Kidney glomerular epithelial cell (primary cell): ENCODE measurements at regions not wholly inside any gene's neighbourhood (a gene's known extent, or its start where the extent isn't known, plus 50 kb on each side); places are given as distances from the start of the nearest gene placed in this dataset.

ENCODE experiments used
- DNase-seq: peaks from one replicate; lab custom pipeline; 2025; lab: John Stamatoyannopoulos, UW

DNA sequence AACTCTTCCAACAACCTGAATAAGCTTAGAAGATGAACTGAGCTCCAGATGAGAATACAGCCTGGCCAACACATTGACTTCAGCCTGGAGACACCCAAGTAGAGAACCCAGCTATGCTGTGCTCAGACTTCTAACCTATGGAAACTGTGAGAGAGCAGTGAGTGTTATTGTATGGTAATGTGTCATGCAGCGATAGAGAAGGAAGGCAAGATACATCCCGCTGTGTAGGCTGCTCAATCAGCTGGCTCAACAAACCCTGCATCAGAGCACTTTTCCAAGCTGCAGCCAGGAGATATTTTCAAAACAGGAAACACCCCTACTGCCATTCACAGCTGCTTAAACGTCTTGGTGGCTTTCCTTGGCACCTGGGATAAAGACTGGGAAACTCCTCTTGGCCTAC lies 321.3 kb downstream of the SIPA1L2 start:
- DNase-seq: no peak

DNA sequence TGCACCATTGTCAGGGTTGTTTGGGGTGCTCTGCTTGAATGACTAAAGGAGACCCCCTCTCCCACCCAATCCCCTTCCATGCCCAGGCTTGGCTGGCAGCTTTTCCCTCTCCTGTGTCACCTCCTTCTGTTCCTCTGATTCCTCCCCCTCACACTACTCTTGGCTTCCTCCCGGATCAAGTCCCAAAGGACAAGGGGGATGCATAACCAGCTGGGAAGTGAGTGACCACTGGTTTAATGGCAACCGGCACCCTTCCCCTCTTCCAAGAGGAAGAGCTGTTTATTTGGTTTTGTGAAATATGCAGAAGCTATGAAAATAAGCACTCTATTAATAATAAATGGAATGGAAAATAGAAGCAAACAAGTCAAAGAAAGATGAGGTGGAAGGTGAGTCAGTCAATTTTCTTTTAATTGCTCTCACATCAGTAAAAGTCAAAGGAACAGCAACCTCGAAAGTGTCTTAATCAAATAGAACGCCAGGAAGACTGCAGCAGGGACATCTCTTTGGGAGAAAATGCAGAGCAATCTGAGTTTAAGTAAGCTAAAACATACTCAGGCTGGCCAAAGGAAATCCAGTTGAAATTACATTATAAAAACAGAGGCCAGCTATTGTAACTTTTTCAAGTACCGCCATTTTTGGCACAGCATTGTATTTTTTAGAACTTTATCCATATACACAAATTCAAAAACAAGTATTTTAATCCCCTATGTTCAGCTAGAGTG lies 322.5 kb downstream of the SIPA1L2 start:
- peak; percentile 27 for DNase-seq

DNA sequence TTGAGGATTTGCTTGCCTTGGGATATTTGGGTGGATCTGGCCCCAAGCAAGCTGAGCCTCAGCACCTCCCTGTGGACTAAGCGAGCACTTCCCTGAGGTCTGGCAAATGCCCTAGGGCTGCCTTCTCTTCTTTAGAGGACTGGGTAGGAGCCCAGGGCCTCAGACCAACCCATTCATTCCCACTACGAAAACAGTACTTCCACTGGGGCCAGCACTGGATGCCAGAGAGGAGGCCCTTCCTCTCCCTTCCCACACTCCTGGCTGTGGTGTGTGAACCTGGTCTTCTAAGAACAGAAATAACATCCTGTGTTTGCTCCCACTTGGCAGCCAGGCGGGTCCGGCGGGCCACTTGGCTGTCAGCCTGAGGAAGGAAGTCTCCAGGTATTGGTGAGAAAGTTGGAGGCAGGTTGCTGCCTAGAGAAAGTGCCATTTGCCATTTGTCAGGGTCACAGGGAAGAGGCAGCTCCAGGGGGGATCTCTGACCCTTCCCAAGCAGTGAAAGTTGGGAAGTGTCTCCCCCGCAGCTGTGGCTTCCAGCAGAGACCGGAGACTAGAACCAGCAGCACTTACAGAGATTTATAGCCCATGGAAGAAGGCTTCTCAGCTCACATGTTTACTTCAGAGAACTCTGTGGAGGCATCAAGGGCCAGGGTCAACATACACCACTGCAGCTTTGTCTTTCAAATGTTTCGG lies 323.5 kb downstream of the SIPA1L2 start:
- peak; percentile 14 for DNase-seq

DNA sequence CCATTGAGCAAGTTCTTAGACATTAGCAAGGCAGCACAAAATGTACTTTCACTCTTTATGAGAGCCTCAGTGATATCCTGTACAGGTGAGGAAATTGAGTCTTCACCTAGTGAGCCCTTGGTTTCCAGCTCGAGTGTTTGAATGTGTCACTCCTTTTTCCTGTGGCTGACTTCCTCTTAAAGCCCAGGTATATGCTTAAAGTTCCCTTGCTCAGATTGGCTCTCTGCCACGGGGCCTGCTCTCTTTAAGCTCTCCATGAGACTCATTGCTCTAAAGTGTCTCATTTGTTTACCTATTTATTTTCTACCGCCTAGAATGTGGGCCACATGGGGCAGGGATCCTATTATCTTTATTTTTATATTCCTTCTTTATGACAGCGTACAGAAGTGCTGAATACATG lies 324.9 kb downstream of the SIPA1L2 start:
- DNase-seq: no peak

DNA sequence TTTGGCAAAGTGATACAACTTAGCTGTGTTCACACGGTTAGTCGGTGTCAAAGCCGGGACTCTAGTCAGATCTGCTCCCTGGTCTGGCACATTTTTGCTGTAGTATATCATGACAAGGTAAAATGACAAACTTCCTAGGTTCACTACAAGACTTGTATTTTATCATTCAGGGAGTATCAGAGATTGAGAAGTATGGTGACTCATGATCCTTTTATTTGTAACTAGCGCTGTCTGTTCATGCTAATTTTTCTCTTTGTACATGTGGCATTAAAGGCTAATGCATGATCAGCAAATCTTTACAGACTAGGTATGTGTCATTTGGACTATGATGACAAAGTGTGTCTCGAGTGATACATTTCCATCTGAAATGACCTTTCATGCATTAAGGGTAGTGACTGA lies 326.7 kb downstream of the SIPA1L2 start:
- no peak for DNase-seq

DNA sequence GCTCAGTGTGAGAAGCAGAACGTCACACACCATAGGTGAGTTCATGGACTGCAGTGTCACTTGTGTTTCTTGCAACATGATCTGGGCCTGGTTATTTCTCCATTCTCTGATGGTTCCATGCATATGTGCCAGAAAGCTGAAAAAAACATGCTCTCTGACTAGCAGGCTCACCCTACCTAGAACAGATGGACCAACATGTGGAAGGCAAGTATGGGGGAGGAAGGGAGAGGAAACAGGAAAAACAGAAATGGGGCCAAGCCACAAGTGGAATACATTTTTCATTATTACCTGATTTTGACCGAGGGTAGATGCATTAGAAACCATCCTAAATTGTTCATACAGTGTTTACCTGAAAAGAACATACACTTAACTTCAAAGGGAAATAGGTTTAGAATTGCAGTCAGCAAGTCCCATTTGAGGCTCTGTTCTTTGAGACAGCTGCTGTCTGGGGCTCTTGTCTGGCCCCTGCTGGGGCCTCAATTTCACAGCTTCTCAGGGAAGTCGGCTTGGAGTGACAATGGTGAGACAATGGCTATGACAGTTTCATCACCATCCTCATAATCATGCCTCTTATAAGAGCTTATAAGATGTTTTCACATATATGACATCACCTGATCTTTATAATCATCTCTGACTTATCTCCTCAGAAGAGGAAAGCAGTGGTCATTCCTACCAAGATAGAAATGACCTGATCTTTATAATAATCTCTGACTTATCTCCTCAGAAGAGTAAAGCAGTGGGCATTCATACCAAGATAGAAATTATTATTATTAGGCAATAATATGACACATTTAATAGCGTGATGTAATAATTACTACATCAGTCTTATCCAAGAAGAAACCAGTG lies 327.3 kb downstream of the SIPA1L2 start:
- no peak for DNase-seq

DNA sequence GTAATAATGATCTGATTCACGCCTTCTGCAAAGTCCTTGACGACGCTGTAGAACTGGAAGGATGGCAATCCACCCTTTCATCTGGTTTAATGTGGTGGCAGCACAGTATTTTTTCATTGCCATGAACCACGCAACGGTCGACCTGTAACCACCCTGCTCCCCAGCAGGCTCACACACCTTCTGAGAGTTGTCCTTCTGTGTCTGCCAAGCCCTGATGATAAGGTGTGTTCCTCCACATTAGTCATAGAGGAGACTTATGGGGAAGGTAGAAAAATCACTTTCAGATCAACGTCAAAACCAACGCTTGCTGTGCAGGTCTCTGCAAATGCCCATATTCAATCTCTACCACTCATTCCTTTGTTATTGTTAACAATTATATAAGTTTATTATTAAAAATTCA lies 328.7 kb downstream of the SIPA1L2 start:
- DNase-seq: no peak

DNA sequence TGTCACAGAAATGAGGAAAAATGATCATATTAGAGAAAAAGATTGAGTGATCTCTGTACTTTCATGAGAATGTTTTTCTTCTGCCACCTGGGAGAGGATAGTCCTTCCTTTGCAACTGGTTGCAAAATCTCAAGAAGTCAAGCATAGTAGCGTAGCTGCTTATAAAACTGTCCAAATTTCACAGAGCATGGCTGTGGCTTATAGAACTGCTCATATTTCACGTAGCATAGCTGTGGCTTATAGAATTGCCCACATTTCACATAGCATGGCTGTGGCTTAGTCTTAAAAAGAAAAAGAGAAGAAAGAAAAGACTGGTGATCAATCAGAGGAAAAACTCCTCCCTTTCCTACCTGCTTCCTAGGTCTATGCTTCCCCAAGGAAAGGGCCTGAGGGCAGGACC lies 329.5 kb downstream of the SIPA1L2 start:
- DNase-seq: no peak

DNA sequence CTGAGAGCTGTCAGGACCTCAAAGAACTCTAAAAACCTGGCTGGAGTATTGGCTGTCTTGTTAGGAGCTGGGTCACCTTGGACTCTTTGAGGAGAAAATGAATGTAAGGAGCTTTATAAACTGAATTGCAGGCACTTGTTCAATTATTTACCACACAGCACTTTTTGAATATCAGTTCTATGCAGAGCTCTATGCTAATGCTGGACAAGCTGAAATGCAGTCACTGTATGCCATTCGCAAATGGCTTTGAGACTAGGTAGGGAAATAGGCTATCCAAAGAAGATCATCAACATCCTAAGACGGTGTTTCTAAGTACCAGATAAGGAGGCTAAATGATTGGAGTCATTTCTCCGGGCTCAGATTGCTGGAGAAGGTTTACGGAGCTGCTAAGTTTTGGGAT lies 333.5 kb downstream of the SIPA1L2 start:
- no peak for DNase-seq

DNA sequence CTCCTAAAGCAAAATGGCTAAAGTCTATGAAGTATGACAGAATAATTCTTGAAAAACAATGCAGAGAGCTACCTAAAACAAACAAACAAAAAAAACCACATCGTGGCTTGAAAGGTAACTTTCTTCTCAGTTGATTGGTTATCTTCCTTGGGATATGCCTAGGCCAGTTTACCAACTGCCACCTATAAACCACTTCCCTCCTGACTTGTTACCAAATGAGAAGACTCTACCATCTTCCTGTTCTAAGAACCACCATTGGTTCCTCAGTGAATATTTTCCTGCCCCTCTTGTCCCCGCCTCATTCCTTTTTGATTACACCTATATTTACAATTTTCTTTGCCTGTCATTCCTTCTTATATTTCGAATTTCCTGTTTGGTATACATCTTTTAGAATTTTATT lies 336.6 kb downstream of the SIPA1L2 start:
- DNase-seq: no peak

DNA sequence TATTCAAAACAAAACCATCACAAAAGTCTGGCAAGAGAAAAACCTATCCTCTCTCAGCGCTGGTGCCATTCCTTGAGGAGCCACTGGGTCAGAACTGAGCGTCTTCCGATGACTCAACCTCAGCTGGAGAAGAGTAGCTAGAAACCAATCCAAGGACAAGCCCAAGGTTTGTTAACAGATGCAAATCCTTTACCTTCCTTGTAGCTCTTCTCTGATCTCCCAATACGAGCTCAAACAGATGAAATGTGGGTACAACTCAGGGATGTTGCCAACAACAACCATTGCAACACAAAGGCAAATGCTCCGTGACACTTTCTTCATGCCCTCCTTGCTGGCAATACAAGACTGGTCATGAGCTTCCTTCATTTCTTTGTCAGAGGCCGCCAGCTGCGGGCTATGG lies 337.1 kb downstream of the SIPA1L2 start:
- no peak for DNase-seq

DNA sequence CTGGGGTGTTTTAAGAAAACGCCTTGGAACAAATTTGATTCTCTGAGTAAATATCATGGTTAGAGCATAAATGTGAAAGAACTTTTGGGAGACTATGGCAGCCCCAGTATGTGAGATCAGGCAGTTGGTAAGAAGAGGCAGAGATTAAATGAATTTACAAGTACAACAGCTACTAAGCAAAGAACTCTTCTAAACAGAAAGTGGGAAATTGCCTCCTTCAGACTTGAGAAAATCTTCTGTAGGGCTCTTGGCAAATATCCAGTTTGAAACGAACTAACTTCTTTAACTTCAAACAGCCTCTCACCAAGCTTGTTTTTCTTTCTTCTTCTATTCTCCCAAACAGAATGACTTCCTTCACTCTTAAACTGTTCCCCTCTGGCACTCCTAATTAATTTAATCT lies 337.7 kb downstream of the SIPA1L2 start:
- DNase-seq: no peak

DNA sequence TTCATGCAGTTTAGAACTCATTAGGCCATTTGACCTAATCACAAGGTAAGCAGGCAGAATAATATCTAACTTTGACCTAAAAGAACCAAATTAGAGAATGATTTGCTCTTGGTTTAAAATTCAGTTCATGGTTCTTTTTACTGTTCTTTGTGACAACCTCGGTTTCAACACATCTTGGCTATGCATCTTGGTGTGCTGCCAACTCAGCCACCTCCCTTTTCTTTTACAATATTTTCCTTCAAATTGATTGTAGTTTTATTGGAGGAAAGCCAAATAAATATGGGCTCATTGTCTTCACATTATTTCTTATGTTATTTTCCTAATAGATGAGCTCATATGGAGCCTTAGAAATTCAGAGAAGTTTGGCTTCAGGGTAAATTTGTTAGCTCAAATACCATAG lies 338.3 kb downstream of the SIPA1L2 start:
- DNase-seq: no peak

DNA sequence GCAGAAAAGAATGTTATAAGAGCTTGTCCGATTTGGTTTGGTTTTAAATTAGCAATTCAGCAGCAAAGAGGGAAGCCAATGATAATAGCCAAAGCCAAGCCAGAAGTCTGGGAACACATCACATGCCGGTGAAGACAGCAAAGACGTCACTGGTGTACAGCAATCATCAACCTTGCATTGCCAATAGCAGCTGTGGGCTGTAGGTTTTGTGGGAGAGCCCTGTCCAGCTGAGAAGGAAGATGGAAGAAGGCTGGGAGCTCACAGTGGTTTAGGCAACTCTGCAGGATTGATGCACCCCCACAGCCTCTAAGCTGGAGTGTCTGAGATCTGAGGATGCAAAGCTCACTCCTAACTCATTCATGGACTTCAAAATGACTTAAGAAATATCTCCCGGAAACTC lies 338.7 kb downstream of the SIPA1L2 start:
- no peak for DNase-seq

DNA sequence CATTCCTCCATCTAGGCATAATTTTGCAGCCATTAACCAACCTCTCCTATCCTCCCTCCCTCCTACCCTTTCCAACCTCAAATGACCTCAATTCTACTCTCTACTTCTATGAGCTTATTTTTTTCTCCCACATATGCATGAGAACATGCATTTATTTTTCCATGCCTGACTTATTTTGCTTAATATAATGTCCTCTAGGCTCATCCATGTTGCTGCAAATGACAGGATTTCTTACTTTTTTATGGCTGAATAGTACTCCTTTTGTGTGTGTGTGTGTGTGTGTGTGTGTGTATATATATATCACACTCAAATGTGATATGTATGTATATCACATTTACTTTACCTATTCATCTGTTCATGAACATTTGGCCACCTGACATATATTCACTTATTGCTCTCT lies 339.4 kb downstream of the SIPA1L2 start:
- no peak for DNase-seq

DNA sequence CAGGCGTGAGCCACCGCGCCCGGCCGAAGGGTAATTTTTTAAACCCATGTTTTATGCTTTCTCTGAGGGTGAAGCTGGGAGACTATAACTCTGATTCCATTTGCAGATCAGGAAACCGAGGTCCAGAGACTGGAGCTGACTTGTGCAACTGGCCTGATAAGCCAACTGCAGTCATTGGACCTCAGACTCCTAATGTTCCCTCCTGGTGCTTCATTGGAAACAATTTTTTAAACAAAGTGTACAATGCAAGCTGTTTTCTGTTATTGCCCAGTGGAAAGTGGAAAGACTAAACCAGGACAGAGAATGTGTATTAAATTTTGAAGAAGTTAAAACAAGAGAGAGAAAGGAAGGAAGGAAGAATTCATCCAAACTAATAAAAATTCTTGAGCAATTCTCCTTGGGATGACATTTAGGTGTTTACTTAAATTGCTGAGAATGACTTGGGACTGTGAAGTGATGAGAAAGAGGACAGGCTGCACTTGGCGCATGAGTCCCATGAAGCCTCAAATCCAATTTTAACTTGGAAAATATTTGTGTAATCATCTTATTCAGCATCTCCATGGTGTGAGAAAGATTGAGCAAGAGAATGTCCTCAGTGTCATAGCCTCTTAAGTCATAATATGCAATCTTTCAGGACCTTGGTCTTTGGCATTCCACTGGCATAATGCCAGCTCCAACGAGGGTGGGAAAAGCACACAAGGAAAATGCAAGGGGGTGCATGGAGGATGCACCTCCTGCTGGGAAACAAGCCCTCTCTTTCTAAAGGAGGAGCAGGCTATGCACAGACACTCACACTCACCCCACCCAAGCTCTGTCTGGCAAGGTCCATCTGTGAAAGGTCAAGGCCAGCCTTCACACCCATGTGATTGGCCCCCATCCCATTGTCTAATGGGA lies 342.0 kb downstream of the SIPA1L2 start:
- DNase-seq: no peak

DNA sequence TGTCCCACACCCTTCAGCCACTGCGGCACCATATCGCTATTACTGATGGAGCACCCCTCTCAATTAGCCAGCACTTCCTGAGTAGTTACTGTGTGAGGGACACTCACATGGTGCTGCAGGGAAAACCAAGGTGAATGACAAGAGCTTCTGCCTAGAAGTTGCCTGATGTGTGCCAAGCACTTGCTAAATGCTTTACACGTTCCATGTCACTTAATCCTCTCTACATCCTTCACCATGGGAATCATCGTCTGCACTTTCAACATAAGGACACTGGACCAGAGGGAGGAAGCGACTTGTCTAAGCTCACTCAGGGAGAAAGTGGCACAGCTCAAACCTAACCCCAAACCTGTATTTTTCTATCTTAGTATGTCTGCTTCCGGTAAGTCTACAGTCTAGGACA lies 344.8 kb downstream of the SIPA1L2 start:
- DNase-seq: no peak

DNA sequence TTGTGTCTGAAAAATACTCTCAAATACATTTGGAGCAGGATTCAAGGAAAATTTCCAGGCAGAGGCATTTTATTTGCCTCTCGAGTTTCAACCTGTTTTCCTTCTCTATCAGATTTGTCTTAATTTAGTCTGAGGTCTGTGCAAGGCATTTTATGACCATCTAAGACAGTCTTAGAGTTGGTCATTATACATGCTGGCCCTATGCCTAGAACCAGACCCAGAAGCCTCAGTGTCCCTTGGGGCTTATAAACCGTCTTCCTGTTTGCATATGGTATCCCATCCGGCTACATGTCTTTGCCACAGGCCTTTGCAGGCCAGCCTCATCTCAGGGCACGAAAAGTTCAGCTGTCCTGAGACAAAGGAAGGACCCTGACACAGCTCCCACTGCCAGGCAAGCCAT lies 346.1 kb downstream of the SIPA1L2 start:
- DNase-seq: no peak

DNA sequence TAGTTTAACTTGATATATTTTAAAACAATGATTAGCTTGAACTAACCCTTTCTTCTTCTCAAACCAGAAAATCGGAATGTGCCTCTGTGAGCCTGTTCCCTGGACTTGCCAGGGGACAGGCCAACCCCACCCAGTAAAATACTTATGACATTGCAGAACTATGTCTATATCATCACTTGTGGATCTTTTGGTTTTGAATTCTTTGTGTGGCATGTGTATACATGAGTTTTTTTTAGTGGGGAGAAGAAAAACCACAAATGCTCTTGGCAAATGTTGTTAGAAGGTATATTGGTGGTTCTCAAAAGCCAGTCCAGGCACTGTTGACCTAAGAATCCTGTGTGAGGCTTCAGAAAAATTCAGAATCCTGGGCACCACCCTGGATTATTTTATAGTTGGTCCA lies 347.4 kb downstream of the SIPA1L2 start:
- no peak for DNase-seq

DNA sequence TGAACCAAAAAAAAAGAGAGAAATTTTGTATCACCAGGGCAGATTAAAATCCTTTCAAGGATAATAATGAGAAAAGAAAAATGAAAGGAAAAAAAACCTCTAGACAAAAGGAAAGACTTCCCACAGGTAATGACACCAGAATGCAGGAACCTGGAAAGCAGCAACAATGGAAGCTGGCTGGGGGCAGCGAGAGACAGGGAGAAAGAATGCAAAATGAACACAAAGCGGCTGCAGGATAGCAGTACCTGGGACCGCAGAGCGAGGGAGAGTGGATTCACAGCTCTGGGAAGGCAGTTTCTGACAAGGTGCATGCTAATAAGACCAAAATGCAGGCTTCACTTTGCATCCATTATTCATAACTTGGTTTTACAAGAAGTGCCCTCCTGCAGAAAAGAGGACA lies 349.0 kb downstream of the SIPA1L2 start:
- DNase-seq: no peak

DNA sequence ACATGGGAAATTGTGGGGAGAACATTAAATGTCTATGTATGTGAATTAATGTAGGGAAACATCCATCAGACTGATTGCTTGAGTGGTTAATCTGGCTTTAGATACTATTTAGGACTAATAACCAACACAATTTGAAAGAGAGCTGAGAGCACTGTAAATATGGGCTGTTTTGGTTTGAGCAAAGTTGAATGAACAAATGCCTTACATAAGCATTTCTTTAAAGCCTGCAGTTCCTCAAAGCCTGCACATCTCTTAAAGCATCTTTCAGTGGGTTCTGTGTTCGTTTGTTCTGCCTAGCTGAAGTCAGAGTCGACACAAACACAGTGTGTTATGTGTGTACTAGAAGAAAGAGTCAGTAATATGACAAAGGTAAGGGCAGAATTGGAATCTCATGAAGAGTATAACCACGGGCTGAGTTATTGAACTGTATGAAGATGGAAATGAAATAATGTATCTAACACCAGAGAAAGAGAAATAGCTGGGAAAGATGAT lies 350.0 kb downstream of the SIPA1L2 start:
- no peak for DNase-seq

DNA sequence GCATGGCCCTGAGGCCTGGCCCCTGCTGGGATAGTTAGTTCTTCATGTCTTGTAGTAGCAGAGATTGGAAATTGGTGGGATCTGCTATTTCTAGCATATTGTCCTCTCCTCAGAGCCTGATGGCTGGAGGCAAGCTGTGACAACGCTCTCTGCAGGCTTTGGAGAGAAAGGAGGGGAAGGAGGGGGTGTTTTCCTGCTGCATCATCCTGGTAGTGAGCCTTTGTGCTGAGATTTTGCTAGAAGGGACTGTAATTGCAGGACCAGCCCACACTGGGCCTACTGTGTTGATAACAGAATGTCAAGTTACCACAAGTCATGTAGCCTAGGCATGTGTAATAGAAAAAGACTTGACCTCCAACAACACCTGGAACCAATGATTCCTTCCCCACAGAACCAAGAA lies 351.0 kb downstream of the SIPA1L2 start:
- no peak for DNase-seq
